ENCODE measurements at regions not wholly inside any gene's neighbourhood (a gene's known extent, or its start where the extent isn't known, plus 50 kb on each side); places are given as distances from the start of the nearest gene placed in this dataset.
"Not testable (repeated sequence)": the region's sequence is repeated elsewhere in the genome, so short reads cannot be mapped to it uniquely, and the experiment has no call there.

- no peak for DNase-seq
Measured at GRCh38 chr2:208945719-208946256, 478.1 kb upstream of the MAP2 start.

GRCh38 chr2:208948073-208948472, 475.8 kb upstream of the MAP2 start:
- DNase-seq, result no peak

GRCh38 chr2:208970070-208970469, 453.8 kb upstream of the MAP2 start:
- no peak for DNase-seq

GRCh38 chr2:208977582-208977981, 446.3 kb upstream of the MAP2 start:
- no peak for DNase-seq

GRCh38 chr2:208978946-208979345, 444.9 kb upstream of the MAP2 start:
- no peak for DNase-seq

GRCh38 chr2:208980321-208980720, 443.5 kb upstream of the MAP2 start:
- no peak for DNase-seq

- DNase-seq, result no peak
Measured at GRCh38 chr2:208982831-208983230, 441.0 kb upstream of the MAP2 start.

GRCh38 chr2:208983486-208983885, 440.4 kb upstream of the MAP2 start:
- no peak for DNase-seq

GRCh38 chr2:208984376-208985090, 439.3 kb upstream of the MAP2 start:
- no peak for DNase-seq

GRCh38 chr2:208985644-208986043, 438.2 kb upstream of the MAP2 start:
- no peak for DNase-seq

GRCh38 chr2:208990716-208991115, 433.1 kb upstream of the MAP2 start:
- DNase-seq, result no peak

- DNase-seq, result no peak
Measured at GRCh38 chr2:208999911-209000310, 423.9 kb upstream of the MAP2 start.

GRCh38 chr2:209002054-209002453, 421.8 kb upstream of the MAP2 start:
- DNase-seq, result no peak

GRCh38 chr2:209005371-209005770, 418.5 kb upstream of the MAP2 start:
- no peak for DNase-seq

GRCh38 chr2:209008636-209009287, 415.1 kb upstream of the MAP2 start:
- no peak for DNase-seq

- DNase-seq, result not testable (repeated sequence)
Measured at GRCh38 chr2:209018633-209019032, 405.2 kb upstream of the MAP2 start.

- DNase-seq, result no peak
Measured at GRCh38 chr2:209029249-209029648, 394.6 kb upstream of the MAP2 start.

GRCh38 chr2:209044307-209044706, 379.5 kb upstream of the MAP2 start:
- DNase-seq, result no peak

GRCh38 chr2:209046163-209046562, 377.7 kb upstream of the MAP2 start:
- no peak for DNase-seq

GRCh38 chr2:209049608-209050007, 374.2 kb upstream of the MAP2 start:
- no peak for DNase-seq

GRCh38 chr2:209062210-209062609, 361.6 kb upstream of the MAP2 start:
- no peak for DNase-seq

- DNase-seq, result no peak
Measured at GRCh38 chr2:209070262-209070661, 353.6 kb upstream of the MAP2 start.

- DNase-seq, result no peak
Measured at GRCh38 chr2:209073151-209073550, 350.7 kb upstream of the MAP2 start.

GRCh38 chr2:209074711-209075110, 349.1 kb upstream of the MAP2 start:
- no peak for DNase-seq

GRCh38 chr2:209076151-209076550, 347.7 kb upstream of the MAP2 start:
- no peak for DNase-seq
